IMR-90 (cell line): ENCODE measurements at regions not wholly inside any gene's neighbourhood (a gene's known extent, or its start where the extent isn't known, plus 50 kb on each side); places are given as distances from the start of the nearest gene placed in this dataset.

Experiments used
- ATAC-seq: fragments of 200-7000 bp; cut with Tn5 transposase; 2 replicates; pipeline ENCODE4 v1.9.1; 2020; ENCODE audit warnings: low read depth, mild to moderate bottlenecking, moderate library complexity
- BruUV-seq: library from RNA; stranded (reverse); fragments of 400-500 nt; replicated peaks from 2 replicates; lab custom pipeline; 2021; lab: Mats Ljungman, UMichigan
- CTCF ChIA-PET: fragments of 300-600 bp; formaldehyde crosslinking; extraction: SDS; loops from one replicate; lab custom pipeline; 2021; ENCODE audit warnings: antibody characterized with exemption; lab: Yijun Ruan, JAX
- POLR2A ChIA-PET: fragments of 300-600 bp; sonication (Branson Sonifier 250); formaldehyde crosslinking; loops from one replicate; lab custom pipeline; 2022; ENCODE audit warnings: antibody characterized with exemption; ENCODE audit not compliant: unreplicated experiment; lab: Charles Lee
- DNase-seq: peaks from one replicate; pipeline ENCODE4 v3.0.0; 2013
- H2AFZ ChIP-seq: replicated peaks from 2 replicates; pipeline ENCODE3; 2013; ENCODE audit warnings: low read length, mild to moderate bottlenecking; ENCODE audit not compliant: poor library complexity
- H2AK5ac ChIP-seq: 2 replicates; pipeline ENCODE4 v1.6.1; 2013; ENCODE audit warnings: low read depth, low read length, inconsistent platforms
- H2AK9ac ChIP-seq: replicated peaks from 2 replicates; pipeline ENCODE3; 2013; ENCODE audit warnings: mild to moderate bottlenecking, low read depth, low read length, moderate library complexity; ENCODE audit not compliant: poor library complexity
- H2BK120ac ChIP-seq: 2 replicates; pipeline ENCODE4 v1.6.1; 2013; ENCODE audit warnings: low read depth, low read length, inconsistent platforms
- H2BK15ac ChIP-seq: 3 replicates; pipeline ENCODE4 v1.6.1; 2013; ENCODE audit warnings: low read depth, low read length, inconsistent platforms
- H2BK20ac ChIP-seq: 2 replicates; pipeline ENCODE4 v1.6.1; 2013; ENCODE audit warnings: low read depth, mild to moderate bottlenecking, inconsistent platforms, low read length, moderate library complexity
- H2BK5ac ChIP-seq: 2 replicates; pipeline ENCODE4 v1.6.1; 2013; ENCODE audit warnings: mild to moderate bottlenecking, low read depth, low read length, inconsistent platforms; ENCODE audit not compliant: poor library complexity, severe bottlenecking
- H3K14ac ChIP-seq: replicated peaks from 2 replicates; pipeline ENCODE4 v1.6.1; 2013; ENCODE audit warnings: low read depth, low read length, inconsistent platforms
- H3K18ac ChIP-seq: 2 replicates; pipeline ENCODE4 v1.6.1; 2013; ENCODE audit warnings: low read depth, low read length, control low read depth
- H3K23ac ChIP-seq: 2 replicates; pipeline ENCODE4 v1.6.1; 2013; ENCODE audit warnings: low read depth, low read length, inconsistent platforms
- H3K27ac ChIP-seq: 2 replicates; pipeline ENCODE4 v1.5.1; 2013; ENCODE audit warnings: mild to moderate bottlenecking, control low read depth, low read length; ENCODE audit not compliant: insufficient read depth
- H3K27me3 ChIP-seq: 2 replicates; pipeline ENCODE4 v1.6.1; 2013; ENCODE audit warnings: low read length; ENCODE audit not compliant: control insufficient read depth, insufficient read depth
- H3K36me3 ChIP-seq: 2 replicates; pipeline ENCODE4 v1.6.1; 2013; ENCODE audit warnings: low read length, mixed read lengths; ENCODE audit not compliant: control insufficient read depth, insufficient read depth
- H3K4ac ChIP-seq: 2 replicates; pipeline ENCODE4 v1.6.1; 2013; ENCODE audit warnings: low read depth, low read length, inconsistent platforms
- H3K4me1 ChIP-seq: 2 replicates; pipeline ENCODE4 v1.6.1; 2013; ENCODE audit warnings: low read length, mixed read lengths; ENCODE audit not compliant: control insufficient read depth, insufficient read depth
- H3K4me2 ChIP-seq: 2 replicates; pipeline ENCODE4 v1.6.1; 2013; ENCODE audit warnings: low read depth, mild to moderate bottlenecking, control low read depth, low read length, moderate library complexity
- H3K4me3 ChIP-seq: 2 replicates; pipeline ENCODE4 v1.5.1; 2013; ENCODE audit warnings: low read depth, mild to moderate bottlenecking, control low read depth, low read length, moderate library complexity; ENCODE audit not compliant: insufficient read depth
- H3K56ac ChIP-seq: 2 replicates; pipeline ENCODE4 v1.6.1; 2013; ENCODE audit warnings: low read length, inconsistent platforms; ENCODE audit not compliant: insufficient read depth; ENCODE audit errors: extremely low read depth
- H3K79me1 ChIP-seq, 2 experiments: 2 replicates each; pipeline ENCODE4 v1.6.1; 2013; ENCODE audit warnings: low read length in 2 of 2, inconsistent platforms in 1 of 2, low read depth in 1 of 2
- H3K9ac ChIP-seq: 2 replicates; pipeline ENCODE4 v1.6.1; 2013; ENCODE audit warnings: low read depth, low read length, control low read depth
- H3K9me1 ChIP-seq: 2 replicates; pipeline ENCODE4 v1.6.1; 2013; ENCODE audit warnings: low read length, inconsistent platforms; ENCODE audit not compliant: insufficient read depth
- H3K9me3 ChIP-seq: 2 replicates; pipeline ENCODE4 v1.6.1; 2013; ENCODE audit warnings: low read length; ENCODE audit not compliant: control insufficient read depth, insufficient read depth
- H4K20me1 ChIP-seq: 2 replicates; pipeline ENCODE4 v1.6.1; 2013; ENCODE audit warnings: low read length, inconsistent platforms; ENCODE audit not compliant: insufficient read depth
- H4K5ac ChIP-seq: 2 replicates; pipeline ENCODE4 v1.6.1; 2013; ENCODE audit warnings: mild to moderate bottlenecking, low read depth, low read length, control low read depth
- H4K8ac ChIP-seq, 2 experiments: 2 replicates each; pipeline ENCODE4 v1.6.1; 2013; ENCODE audit warnings: low read depth in 2 of 2, low read length in 2 of 2, control low read depth in 1 of 2, inconsistent platforms in 1 of 2
- H4K91ac ChIP-seq: 2 replicates; pipeline ENCODE4 v1.6.1; 2013; ENCODE audit warnings: low read depth, low read length, inconsistent platforms; ENCODE audit not compliant: insufficient read depth
- FOS ChIP-seq: fragments of 150-350 bp; IDR thresholded peaks from 2 replicates; pipeline ENCODE4 v1.6.1; 2016; ENCODE audit warnings: low read depth, low read length
- MXI1 ChIP-seq: IDR thresholded peaks from 2 replicates; pipeline ENCODE4 v1.6.1; 2012; ENCODE audit warnings: low read depth, mild to moderate bottlenecking, low read length, moderate library complexity, borderline replicate concordance
- RAD21 ChIP-seq: IDR thresholded peaks from 2 replicates; pipeline ENCODE4 v1.6.1; 2012; ENCODE audit warnings: low read length, improper control_type of control experiment
- SMC3 ChIP-seq: fragments of 150-350 bp; IDR thresholded peaks from 2 replicates; pipeline ENCODE4 v1.6.1; 2016; ENCODE audit warnings: low read depth, mild to moderate bottlenecking, antibody characterized with exemption, low read length, moderate library complexity
- WGBS, 2 experiments: methylation state at CpG; one replicate each; pipeline versions ENCODE4 v1.1.5 to v1.1.7; 2013; ENCODE audit warnings: missing lambda C conversion rate in 2 of 2; ENCODE audit not compliant: insufficient read length in 1 of 2; ENCODE audit errors: extremely low coverage in 2 of 2; 5-methylcytosine and 5-hydroxymethylcytosine counted together
- dilution Hi-C: fragments of 300-500 bp; cut with HindIII; formaldehyde crosslinking; loops from one replicate; pipeline ENCODE4 v1.14.3; 2018; ENCODE audit warnings: low sequenced_read_pairs; ENCODE audit not compliant: unreplicated experiment
- in situ Hi-C: fragments of 300-500 bp; cut with MboI; formaldehyde crosslinking; loops from 3 replicates; pipeline ENCODE4 v1.14.3; 2019; ENCODE audit warnings: low sequenced_read_pairs, inconsistent platforms, mixed read lengths
- intact Hi-C: fragments of 100-400 bp; cut with micrococcal nuclease; formaldehyde crosslinking; loops from 2 replicates; pipeline ENCODE4 v1.10.0; 2022
- TF ChIP-seq, protein P1 (sequence below): conservative IDR thresholded peaks from 2 replicates; pipeline ENCODE4 v1.5.1; 2012; ENCODE audit warnings: mild to moderate bottlenecking, low read depth, low read length, improper control_type of control experiment
- TF ChIP-seq, protein P2 (sequence below): fragments of 150-350 bp; IDR thresholded peaks from 2 replicates; pipeline ENCODE4 v1.6.1; 2016; ENCODE audit warnings: low read depth, mild to moderate bottlenecking, low read length, moderate library complexity, borderline replicate concordance

DNA sequence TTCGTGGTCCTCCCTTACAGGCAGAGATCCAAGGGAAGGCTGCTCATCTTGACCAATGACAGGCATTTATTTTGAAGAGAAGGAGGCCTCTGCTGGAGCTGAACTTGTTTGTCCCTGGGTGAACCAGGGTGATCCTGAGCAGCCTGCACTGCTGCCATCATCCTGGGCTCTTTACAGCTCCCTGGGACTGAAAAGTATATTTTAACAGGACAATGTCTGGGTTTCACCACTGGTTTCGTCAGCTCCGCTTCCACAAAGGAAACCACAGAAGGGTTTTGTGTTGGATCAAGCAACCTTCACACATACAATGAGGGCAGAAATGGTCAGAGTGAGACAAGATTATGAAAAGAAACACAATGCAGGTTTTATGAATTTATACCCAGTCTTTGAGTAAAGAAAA is 400.7 kb upstream of the TPM1 start:
- no peak for ATAC-seq
- Histone ChIP-seq H3K36me3 (no peaks in the 10 kb centered on the region), H2BK120ac (no peak overlapping the region), H3K79me1 (peaks cover 3 to 4% of the 10 kb centered on the region in 2 experiments; a peak in 2 of 4 replicates), H2AFZ (no peak overlapping the region), H3K27ac (no peak overlapping the region), H3K23ac (no peak overlapping the region), H4K8ac (no peak overlapping the region), H3K9ac (no peak overlapping the region), H3K14ac (no peak overlapping the region), H4K91ac (no peak overlapping the region), H3K4me3 (no peak overlapping the region), H3K18ac (no peak overlapping the region), H2BK20ac (no peak overlapping the region), H3K4me2 (no peak overlapping the region), H4K5ac (no peak overlapping the region), H3K9me3 (no peaks in the 10 kb centered on the region), H2BK5ac (no peak overlapping the region), H2BK15ac (no peak overlapping the region), H3K56ac (no peak overlapping the region), H4K20me1 (no peaks in the 10 kb centered on the region), H3K4ac (no peak overlapping the region), H3K4me1 (peaks cover 5% of the 10 kb centered on the region; the same call in 1 of the 2 replicates), H2AK9ac (no peak overlapping the region), H2AK5ac (no peak overlapping the region), H3K9me1 (no peaks in the 10 kb centered on the region), H3K27me3 (no peaks in the 10 kb centered on the region)
- POLR2A ChIA-PET = no interaction called here
- CTCF ChIA-PET = no interaction called here
- in situ Hi-C loops (no loop called here), intact Hi-C loops (no loop called here), dilution Hi-C loops (no loop called here)
- no TSS peak for BruUV-seq
- 80% methylated on average over 1 of the region's 3 CpGs; no CpG with 5 or more reads in 1 of the 2 experiments for WGBS, 2 experiments
- TF ChIP-seq RAD21 (no peak), MXI1 (no peak), FOS (no peak), SMC3 (no peak)
- TF ChIP-seq, protein P1, sequence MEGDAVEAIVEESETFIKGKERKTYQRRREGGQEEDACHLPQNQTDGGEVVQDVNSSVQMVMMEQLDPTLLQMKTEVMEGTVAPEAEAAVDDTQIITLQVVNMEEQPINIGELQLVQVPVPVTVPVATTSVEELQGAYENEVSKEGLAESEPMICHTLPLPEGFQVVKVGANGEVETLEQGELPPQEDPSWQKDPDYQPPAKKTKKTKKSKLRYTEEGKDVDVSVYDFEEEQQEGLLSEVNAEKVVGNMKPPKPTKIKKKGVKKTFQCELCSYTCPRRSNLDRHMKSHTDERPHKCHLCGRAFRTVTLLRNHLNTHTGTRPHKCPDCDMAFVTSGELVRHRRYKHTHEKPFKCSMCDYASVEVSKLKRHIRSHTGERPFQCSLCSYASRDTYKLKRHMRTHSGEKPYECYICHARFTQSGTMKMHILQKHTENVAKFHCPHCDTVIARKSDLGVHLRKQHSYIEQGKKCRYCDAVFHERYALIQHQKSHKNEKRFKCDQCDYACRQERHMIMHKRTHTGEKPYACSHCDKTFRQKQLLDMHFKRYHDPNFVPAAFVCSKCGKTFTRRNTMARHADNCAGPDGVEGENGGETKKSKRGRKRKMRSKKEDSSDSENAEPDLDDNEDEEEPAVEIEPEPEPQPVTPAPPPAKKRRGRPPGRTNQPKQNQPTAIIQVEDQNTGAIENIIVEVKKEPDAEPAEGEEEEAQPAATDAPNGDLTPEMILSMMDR = no peak
- TF ChIP-seq, protein P2, sequence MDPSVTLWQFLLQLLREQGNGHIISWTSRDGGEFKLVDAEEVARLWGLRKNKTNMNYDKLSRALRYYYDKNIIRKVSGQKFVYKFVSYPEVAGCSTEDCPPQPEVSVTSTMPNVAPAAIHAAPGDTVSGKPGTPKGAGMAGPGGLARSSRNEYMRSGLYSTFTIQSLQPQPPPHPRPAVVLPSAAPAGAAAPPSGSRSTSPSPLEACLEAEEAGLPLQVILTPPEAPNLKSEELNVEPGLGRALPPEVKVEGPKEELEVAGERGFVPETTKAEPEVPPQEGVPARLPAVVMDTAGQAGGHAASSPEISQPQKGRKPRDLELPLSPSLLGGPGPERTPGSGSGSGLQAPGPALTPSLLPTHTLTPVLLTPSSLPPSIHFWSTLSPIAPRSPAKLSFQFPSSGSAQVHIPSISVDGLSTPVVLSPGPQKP = no peak
- no peak for DNase-seq
